ENCODE measurements at regions not wholly inside any gene's neighbourhood (a gene's known extent, or its start where the extent isn't known, plus 50 kb on each side); places are given as distances from the start of the nearest gene placed in this dataset.

- H2AFZ ChIP-seq (ENCODE audit: low read depth, low read length), result no peak overlapping the region
These were observed 138.1 kb upstream of the PHACTR3 start for GRCh38 chr20:59466107-59466815.

More at GRCh38 chr20:59466107-59466815, 138.1 kb upstream of the PHACTR3 start:
- Histone ChIP-seq H3K36me3 (ENCODE audit: control insufficient read depth, insufficient read depth, low read length) (no peaks in the 10 kb centered on the region), H3K27ac (ENCODE audit: extremely low read depth, low read depth, low read length) (no peak overlapping the region), H3K9ac (ENCODE audit: insufficient read depth in 1 of 2, low read depth in 2 of 2, low read length in 2 of 2) (no peak overlapping the region), H3K4me1 (replicated peaks in 1 of 2; ENCODE audit: control insufficient read depth in 2 of 2, insufficient read depth in 2 of 2, low read length in 2 of 2) (0 out of 5 replicates have a peak, but pooled peaks cover 0 to 2% of the 10 kb centered on the region in 2 experiments), H3K4me2 (ENCODE audit: insufficient read depth, low read length) (no peak overlapping the region), H3K9me3 (replicated peaks; ENCODE audit: control insufficient read depth, insufficient read depth, low read depth, low read length) (no peaks in the 10 kb centered on the region), H4K20me1 (replicated peaks; ENCODE audit: control insufficient read depth, insufficient read depth, low read length) (no peaks in the 10 kb centered on the region; the same call in 1 of the 2 replicates), H3K9me1 (ENCODE audit: control insufficient read depth, insufficient read depth, low read length) (no peaks in the 10 kb centered on the region), H3K79me2 (ENCODE audit: control insufficient read depth, insufficient read depth, low read length) (no peaks in the 10 kb centered on the region), H3K4me3 (no peak overlapping the region), H3K27me3 (ENCODE audit: control insufficient read depth in 2 of 2, insufficient read depth in 2 of 2, low read length in 2 of 2) (peaks cover 7 to 24% of the 10 kb centered on the region in 2 experiments; a peak in 3 of 5 replicates)
- DNase-seq (ENCODE audit: extremely low read depth in 1 of 4, low spot score in 3 of 4) (no peak), ATAC-seq (no peak), FAIRE-seq (no peak)
- in situ Hi-C loops (cut with MboI) (no loop called here), intact Hi-C loops (cut with micrococcal nuclease) (no loop called here)
- 0% methylated on average over 13 of the region's 16 CpGs for WGBS (ENCODE audit: insufficient coverage, low coverage, missing lambda C conversion rate)
- ChIA-PET POLR2A (interaction anchor here (0.6 kb wide), 1 partner anchor 56 kb away, joined by 3 read pairs; no protein-coding TSS in a partner anchor), CTCF (ENCODE audit: low intra/inter-chr PET ratio) (no interaction called here)
- TF ChIP-seq PCBP2 (IDR thresholded peaks at IDR 0.05; ENCODE audit: low read depth, low read length, poor library complexity, severe bottlenecking) (no peak), ZNF384 (IDR thresholded peaks at IDR 0.05; ENCODE audit: low read depth, low read length) (no peak), CREB5 (CRISPR knock-in tag; IDR thresholded peaks at IDR 0.05) (no peak), TSC22D4 (tag; IDR thresholded peaks at IDR 0.05) (no peak), FOXJ2 (tag; IDR thresholded peaks at IDR 0.05) (no peak), ZNF263 (CRISPR knock-in tag; IDR thresholded peaks at IDR 0.05; ENCODE audit: borderline replicate concordance) (no peak), HNRNPH1 (optimal IDR thresholded peaks at IDR 0.05; ENCODE audit: low read depth, low read length) (no peak), ESRRA (IDR thresholded peaks at IDR 0.05; ENCODE audit: borderline replicate concordance, low read depth) (no peak), MTA1 (IDR thresholded peaks at IDR 0.05; ENCODE audit: borderline replicate concordance) (no peak), TCFL5 (CRISPR knock-in tag; conservative IDR thresholded peaks at IDR 0.05) (no peak), ZNF507 (tag; conservative IDR thresholded peaks at IDR 0.05) (no peak), SMARCC2 (IDR thresholded peaks at IDR 0.05; ENCODE audit: low read depth) (no peak), ZNF586 (CRISPR knock-in tag; conservative IDR thresholded peaks at IDR 0.05) (no peak)
- BruUV-seq (replicated peaks), result no TSS peak

Measured in K562 (cell line).